Neural progenitor cell (in vitro differentiated cells): ENCODE measurements at regions not wholly inside any gene's neighbourhood (a gene's known extent, or its start where the extent isn't known, plus 50 kb on each side); places are given as distances from the start of the nearest gene placed in this dataset.
A peak's percentile ranks its signal among the peaks of the same experiment; 100 is the strongest.

Experiments used
- DNase-seq: peaks from one replicate; pipeline ENCODE4 v3.0.0-alpha.2; 2016; ENCODE audit warnings: low spot score
- H2AFZ ChIP-seq: fragments of 200-600 bp; sonication (generic); replicated peaks from 2 replicates; pipeline ENCODE4 v1.6.1; 2016; ENCODE audit warnings: antibody characterized with exemption
- H3F3A ChIP-seq: fragments of 200-600 bp; sonication (generic); 2 replicates; pipeline ENCODE4 v1.6.1; 2016; ENCODE audit warnings: antibody characterized with exemption, low read depth
- H3K27ac ChIP-seq: fragments of 200-600 bp; sonication (generic); 2 replicates; pipeline ENCODE4 v1.5.1; 2016; ENCODE audit warnings: mild to moderate bottlenecking
- H3K27me3 ChIP-seq: fragments of 200-600 bp; sonication (generic); 2 replicates; pipeline ENCODE4 v1.6.1; 2016; ENCODE audit warnings: mild to moderate bottlenecking, moderate library complexity
- H3K36me3 ChIP-seq: fragments of 200-600 bp; sonication (generic); 2 replicates; pipeline ENCODE4 v1.5.1; 2016
- H3K4me1 ChIP-seq: fragments of 200-600 bp; sonication (generic); 2 replicates; pipeline ENCODE4 v1.6.1; 2016; ENCODE audit warnings: mixed run types
- H3K4me2 ChIP-seq: fragments of 200-600 bp; sonication (generic); 2 replicates; pipeline ENCODE4 v1.6.1; 2016
- H3K4me3 ChIP-seq: fragments of 200-600 bp; sonication (generic); 2 replicates; pipeline ENCODE4 v1.5.1; 2016
- H3K79me2 ChIP-seq: fragments of 200-600 bp; sonication (generic); 2 replicates; pipeline ENCODE4 v1.6.1; 2016; ENCODE audit warnings: low read depth
- H3K9ac ChIP-seq: fragments of 200-600 bp; sonication (generic); 2 replicates; pipeline ENCODE4 v1.6.1; 2016
- H3K9me3 ChIP-seq: fragments of 200-600 bp; sonication (generic); 2 replicates; pipeline ENCODE4 v1.5.1; 2016; ENCODE audit warnings: low read depth
- H4K20me1 ChIP-seq: fragments of 200-600 bp; sonication (generic); 2 replicates; pipeline ENCODE4 v1.6.1; 2016; ENCODE audit warnings: low read depth
- H3K27ac Mint-ChIP-seq: 3 replicates; pipeline ENCODE4 v1.8.0; 2021; ENCODE audit warnings: mixed read lengths
- H3K27me3 Mint-ChIP-seq: 2 replicates; pipeline ENCODE4 v1.8.0; 2022; ENCODE audit warnings: low read depth, mild to moderate bottlenecking, inconsistent platforms, moderate library complexity, mixed read lengths; ENCODE audit not compliant: insufficient read depth
- H3K36me3 Mint-ChIP-seq: 3 replicates; pipeline ENCODE4 v1.8.0; 2021; ENCODE audit warnings: mixed read lengths
- H3K4me1 Mint-ChIP-seq: 3 replicates; pipeline ENCODE4 v1.8.0; 2021; ENCODE audit warnings: mixed read lengths
- H3K4me3 Mint-ChIP-seq: 3 replicates; pipeline ENCODE4 v1.8.0; 2021; ENCODE audit warnings: mild to moderate bottlenecking, moderate library complexity, mixed read lengths
- H3K9me3 Mint-ChIP-seq: 3 replicates; pipeline ENCODE4 v1.8.0; 2020; ENCODE audit warnings: mixed read lengths
- EZH2 ChIP-seq: fragments of 200-600 bp; sonication (generic); IDR thresholded peaks from 2 replicates; pipeline ENCODE4 v1.6.1; 2017; ENCODE audit warnings: antibody characterized with exemption, mild to moderate bottlenecking, moderate library complexity
- EZH2phosphoT487 ChIP-seq: fragments of 200-600 bp; sonication (generic); IDR thresholded peaks from 2 replicates; pipeline ENCODE4 v1.6.1; 2017; ENCODE audit warnings: antibody characterized with exemption
- TF ChIP-seq, protein P1 (sequence below): fragments of 200-600 bp; sonication (generic); IDR thresholded peaks from 2 replicates; pipeline ENCODE4 v1.5.1; 2017; ENCODE audit warnings: antibody characterized with exemption, mild to moderate bottlenecking

DNA sequence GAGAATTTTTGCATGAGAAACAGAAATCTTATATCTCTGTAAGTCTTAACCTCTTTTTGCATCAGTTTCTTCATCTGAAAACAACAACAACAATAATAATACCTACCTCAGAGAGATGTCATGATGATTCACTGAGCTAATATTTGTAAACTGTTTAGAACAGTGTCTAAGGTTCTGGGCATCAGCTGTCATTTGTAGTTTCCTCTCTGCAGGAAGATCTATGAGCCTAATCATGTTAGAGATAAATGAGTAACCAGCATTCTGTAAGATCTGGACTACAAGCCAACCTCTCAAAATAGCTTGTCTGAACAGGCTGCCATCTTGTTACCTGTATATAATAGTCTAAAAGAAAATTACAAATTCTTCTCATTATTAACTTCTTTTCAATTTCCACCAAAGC lies 383.0 kb upstream of the RORA start:
- H3K4me2 ChIP-seq, result no peak overlapping the region
- no peaks in the 10 kb centered on the region for H3K4me1 Mint-ChIP-seq
- H3K27me3 ChIP-seq, result no peaks in the 10 kb centered on the region
- H3K79me2 ChIP-seq, result no peaks in the 10 kb centered on the region
- H3K9me3 Mint-ChIP-seq, result peaks cover 18% of the 10 kb centered on the region
- H4K20me1 ChIP-seq, result no peaks in the 10 kb centered on the region
- H2AFZ ChIP-seq, result no peak overlapping the region
- TF ChIP-seq, protein P1, sequence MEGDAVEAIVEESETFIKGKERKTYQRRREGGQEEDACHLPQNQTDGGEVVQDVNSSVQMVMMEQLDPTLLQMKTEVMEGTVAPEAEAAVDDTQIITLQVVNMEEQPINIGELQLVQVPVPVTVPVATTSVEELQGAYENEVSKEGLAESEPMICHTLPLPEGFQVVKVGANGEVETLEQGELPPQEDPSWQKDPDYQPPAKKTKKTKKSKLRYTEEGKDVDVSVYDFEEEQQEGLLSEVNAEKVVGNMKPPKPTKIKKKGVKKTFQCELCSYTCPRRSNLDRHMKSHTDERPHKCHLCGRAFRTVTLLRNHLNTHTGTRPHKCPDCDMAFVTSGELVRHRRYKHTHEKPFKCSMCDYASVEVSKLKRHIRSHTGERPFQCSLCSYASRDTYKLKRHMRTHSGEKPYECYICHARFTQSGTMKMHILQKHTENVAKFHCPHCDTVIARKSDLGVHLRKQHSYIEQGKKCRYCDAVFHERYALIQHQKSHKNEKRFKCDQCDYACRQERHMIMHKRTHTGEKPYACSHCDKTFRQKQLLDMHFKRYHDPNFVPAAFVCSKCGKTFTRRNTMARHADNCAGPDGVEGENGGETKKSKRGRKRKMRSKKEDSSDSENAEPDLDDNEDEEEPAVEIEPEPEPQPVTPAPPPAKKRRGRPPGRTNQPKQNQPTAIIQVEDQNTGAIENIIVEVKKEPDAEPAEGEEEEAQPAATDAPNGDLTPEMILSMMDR, result no peak
- no peak for TF ChIP-seq EZH2phosphoT487
- TF ChIP-seq EZH2, result no peak
- no peak for DNase-seq
- H3K36me3 Mint-ChIP-seq, result no peaks in the 10 kb centered on the region
- no peak overlapping the region for H3K9ac ChIP-seq
- H3K27me3 Mint-ChIP-seq, result peaks cover 2% of the 10 kb centered on the region
- peaks cover 5% of the 10 kb centered on the region for H3K9me3 ChIP-seq
- H3K4me3 ChIP-seq, result no peak overlapping the region
- H3K4me3 Mint-ChIP-seq, result no peak overlapping the region
- no peak overlapping the region for H3K27ac Mint-ChIP-seq
- H3K36me3 ChIP-seq, result no peaks in the 10 kb centered on the region
- H3K4me1 ChIP-seq, result no peaks in the 10 kb centered on the region
- no peak overlapping the region for H3K27ac ChIP-seq
- no peaks in the 10 kb centered on the region for H3F3A ChIP-seq

DNA sequence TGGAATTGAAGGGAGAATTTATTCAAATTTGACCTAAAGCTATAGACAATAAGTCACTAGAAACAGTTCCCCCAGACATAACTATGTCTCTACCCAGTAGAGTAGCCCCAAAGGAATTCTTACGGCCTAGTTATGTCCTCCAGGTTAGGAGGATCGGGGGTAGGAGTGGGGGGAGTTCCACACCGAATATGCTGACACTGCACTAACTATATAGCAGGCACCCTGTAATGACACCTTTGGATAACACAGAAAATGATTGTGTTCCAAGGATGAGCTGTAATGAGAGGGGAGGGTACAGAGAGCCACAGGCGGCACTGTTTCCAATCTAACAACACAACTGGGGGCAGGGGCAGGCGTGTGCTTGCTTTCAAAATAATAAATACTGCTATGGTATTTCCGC lies 376.2 kb upstream of the RORA start:
- no peak for DNase-seq
- no peaks in the 10 kb centered on the region for H3K36me3 Mint-ChIP-seq
- no peak overlapping the region for H3K9ac ChIP-seq
- H4K20me1 ChIP-seq, result no peaks in the 10 kb centered on the region
- no peaks in the 10 kb centered on the region for H3K9me3 ChIP-seq
- no peaks in the 10 kb centered on the region for H3K4me1 Mint-ChIP-seq
- H3K4me3 Mint-ChIP-seq, result no peak overlapping the region
- H3K27me3 Mint-ChIP-seq, result peaks cover 2% of the 10 kb centered on the region
- no peak overlapping the region for H3K27ac Mint-ChIP-seq
- H3K27me3 ChIP-seq, result no peaks in the 10 kb centered on the region
- no peaks in the 10 kb centered on the region for H3K79me2 ChIP-seq
- no peak overlapping the region for H3K27ac ChIP-seq
- H3K4me1 ChIP-seq, result no peaks in the 10 kb centered on the region
- no peaks in the 10 kb centered on the region for H3F3A ChIP-seq
- no peak overlapping the region for H2AFZ ChIP-seq
- TF ChIP-seq, protein P1, result no peak
- TF ChIP-seq EZH2phosphoT487 (no peak), EZH2 (no peak)
- H3K36me3 ChIP-seq, result no peaks in the 10 kb centered on the region
- no peak overlapping the region for H3K4me3 ChIP-seq
- no peaks in the 10 kb centered on the region for H3K9me3 Mint-ChIP-seq
- no peak overlapping the region for H3K4me2 ChIP-seq

DNA sequence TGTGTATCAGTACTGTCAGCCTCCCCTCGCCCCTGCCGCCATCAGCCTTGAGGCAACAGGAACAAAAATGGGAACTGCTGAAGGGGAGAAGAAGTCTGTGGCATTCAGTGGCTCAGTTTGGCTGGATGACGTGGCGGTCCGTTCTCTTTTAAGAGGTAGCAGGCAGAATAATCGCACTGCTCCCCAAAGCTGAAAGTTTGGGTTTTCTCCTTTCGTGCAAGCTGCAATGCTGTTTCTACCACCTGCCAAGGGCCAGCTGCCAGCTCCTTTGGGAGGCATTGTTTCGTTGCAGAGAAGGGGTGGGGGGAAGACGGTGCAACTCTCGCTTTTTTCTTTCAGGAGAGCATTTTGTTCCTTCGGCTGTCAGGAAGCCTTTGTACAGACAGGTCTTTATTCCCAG lies 369.6 kb upstream of the RORA start:
- H3K4me1 ChIP-seq, result peaks cover 12% of the 10 kb centered on the region
- H3F3A ChIP-seq, result peaks cover 14% of the 10 kb centered on the region
- Mint-ChIP-seq H3K4me1 (peaks cover 10% of the 10 kb centered on the region), H3K27ac (no peak overlapping the region), H3K4me3 (no peak overlapping the region), H3K9me3 (no peaks in the 10 kb centered on the region), H3K27me3 (no peaks in the 10 kb centered on the region), H3K36me3 (no peaks in the 10 kb centered on the region)
- H3K27me3 ChIP-seq, result no peaks in the 10 kb centered on the region
- no peak overlapping the region for H3K27ac ChIP-seq
- no peak overlapping the region for H3K9ac ChIP-seq
- DNase-seq, result peak; percentile 78
- no peaks in the 10 kb centered on the region for H3K36me3 ChIP-seq
- TF ChIP-seq, protein P1, result no peak
- TF ChIP-seq EZH2phosphoT487 (no peak), EZH2 (no peak)
- no peaks in the 10 kb centered on the region for H4K20me1 ChIP-seq
- peak overlapping the region; percentile 50 for H3K4me2 ChIP-seq
- no peaks in the 10 kb centered on the region for H3K79me2 ChIP-seq
- H2AFZ ChIP-seq, result no peak overlapping the region
- H3K4me3 ChIP-seq, result no peak overlapping the region
- no peaks in the 10 kb centered on the region for H3K9me3 ChIP-seq

DNA sequence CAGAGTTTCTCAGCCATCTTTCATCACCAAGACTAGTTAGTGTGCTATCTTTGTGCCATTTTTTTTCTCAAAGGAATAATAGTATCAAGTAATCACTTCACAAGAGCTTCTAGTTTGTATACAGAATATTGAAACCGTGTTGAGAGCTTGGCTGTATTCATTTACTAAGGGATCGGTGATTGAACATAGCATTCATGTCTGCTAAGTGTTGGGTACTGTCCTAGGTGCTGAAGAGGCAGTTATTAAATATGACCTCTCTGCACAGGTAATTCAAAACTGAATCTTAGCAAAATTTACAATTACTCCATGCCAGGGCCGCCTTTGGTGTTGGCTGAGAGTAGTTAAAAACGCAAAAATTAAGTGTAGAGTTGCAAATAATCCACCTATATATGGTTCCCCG lies 355.3 kb upstream of the RORA start:
- Histone ChIP-seq H4K20me1 (no peaks in the 10 kb centered on the region), H3K36me3 (no peaks in the 10 kb centered on the region), H3K79me2 (no peaks in the 10 kb centered on the region), H3F3A (no peaks in the 10 kb centered on the region), H3K9me3 (peaks cover 6% of the 10 kb centered on the region), H3K9ac (no peak overlapping the region), H3K4me3 (no peak overlapping the region), H3K27me3 (no peaks in the 10 kb centered on the region), H3K27ac (no peak overlapping the region), H3K4me2 (no peak overlapping the region), H3K4me1 (no peaks in the 10 kb centered on the region), H2AFZ (no peak overlapping the region)
- no peaks in the 10 kb centered on the region for H3K36me3 Mint-ChIP-seq
- peak; percentile 10 for DNase-seq
- peaks cover 2% of the 10 kb centered on the region for H3K27me3 Mint-ChIP-seq
- no peak overlapping the region for H3K4me3 Mint-ChIP-seq
- H3K4me1 Mint-ChIP-seq, result peaks cover 4% of the 10 kb centered on the region
- no peak overlapping the region for H3K27ac Mint-ChIP-seq
- TF ChIP-seq EZH2 (no peak), EZH2phosphoT487 (no peak)
- TF ChIP-seq, protein P1, result no peak
- peaks cover 5% of the 10 kb centered on the region for H3K9me3 Mint-ChIP-seq
